ENCODE measurements at regions not wholly inside any gene's neighbourhood (a gene's known extent, or its start where the extent isn't known, plus 50 kb on each side); places are given as distances from the start of the nearest gene placed in this dataset.

- TF ChIP-seq EP300 (IDR thresholded peaks at IDR 0.05) (no peak), CTCF (IDR thresholded peaks at IDR 0.05) (no peak), POLR2A (IDR thresholded peaks at IDR 0.05) (no peak)
Observed at GRCh38 chrY:8582277-8582850, 754.9 kb upstream of the TSPY4 start.

Data from stomach (tissue), 4 donors.